Retina (tissue), 1 donor: ENCODE measurements at regions not wholly inside any gene's neighbourhood (a gene's known extent, or its start where the extent isn't known, plus 50 kb on each side); places are given as distances from the start of the nearest gene placed in this dataset.

ENCODE experiments used
- DNase-seq: peaks from one replicate; pipeline ENCODE4 v3.0.0-alpha.2; 2016

GRCh38 chr2:150769421-150769820 lies 282.0 kb upstream of the RND3 start:
- peak; percentile 20 for DNase-seq

GRCh38 chr2:150767991-150768746 lies 280.7 kb upstream of the RND3 start:
- peak; percentile 28 for DNase-seq

GRCh38 chr2:150762571-150762970 lies 275.1 kb upstream of the RND3 start:
- no peak for DNase-seq

DNA sequence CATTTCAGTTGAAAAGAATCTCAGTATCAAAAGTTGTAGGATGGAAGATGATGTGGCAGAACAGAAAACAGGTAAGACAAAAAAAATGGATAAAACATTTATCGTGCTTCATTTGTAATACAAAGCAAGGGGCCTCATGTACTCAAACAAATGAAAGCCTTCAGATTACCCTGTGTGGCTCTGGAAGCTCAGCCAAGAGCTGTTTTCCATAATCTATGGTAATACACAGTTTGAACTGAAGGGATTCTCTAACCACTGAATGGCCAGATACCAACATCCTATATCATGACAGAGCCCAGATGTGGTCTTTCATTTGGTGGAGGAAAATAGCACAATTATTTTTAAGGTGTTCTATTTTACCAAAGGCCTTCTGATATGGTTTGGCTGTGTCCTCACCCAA lies 272.1 kb upstream of the RND3 start:
- DNase-seq, result no peak

DNA sequence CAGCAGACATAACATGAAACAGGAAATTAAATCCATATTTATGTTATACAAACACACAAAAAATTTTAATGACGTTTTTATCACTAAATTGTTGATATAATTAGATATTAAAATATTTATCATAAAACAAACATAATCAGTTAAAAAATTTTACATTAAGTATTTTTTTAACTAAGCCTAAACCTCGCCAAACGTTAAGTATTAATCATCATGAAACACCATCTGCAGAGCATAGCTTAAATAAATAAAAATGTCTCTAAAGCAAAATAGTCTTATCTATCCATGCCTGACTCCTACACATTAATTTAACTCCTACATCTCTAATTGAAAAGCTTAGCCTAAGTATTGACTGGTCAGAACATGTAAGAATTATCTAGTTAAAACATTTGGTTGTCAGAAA lies 271.6 kb upstream of the RND3 start:
- no peak for DNase-seq

GRCh38 chr2:150752229-150752628 lies 264.8 kb upstream of the RND3 start:
- no peak for DNase-seq

GRCh38 chr2:150750720-150751119 lies 263.3 kb upstream of the RND3 start:
- DNase-seq, result no peak

GRCh38 chr2:150742094-150742493 lies 254.6 kb upstream of the RND3 start:
- DNase-seq, result no peak

- DNase-seq, result no peak
Measured at GRCh38 chr2:150735894-150736498, 248.5 kb upstream of the RND3 start.

DNA sequence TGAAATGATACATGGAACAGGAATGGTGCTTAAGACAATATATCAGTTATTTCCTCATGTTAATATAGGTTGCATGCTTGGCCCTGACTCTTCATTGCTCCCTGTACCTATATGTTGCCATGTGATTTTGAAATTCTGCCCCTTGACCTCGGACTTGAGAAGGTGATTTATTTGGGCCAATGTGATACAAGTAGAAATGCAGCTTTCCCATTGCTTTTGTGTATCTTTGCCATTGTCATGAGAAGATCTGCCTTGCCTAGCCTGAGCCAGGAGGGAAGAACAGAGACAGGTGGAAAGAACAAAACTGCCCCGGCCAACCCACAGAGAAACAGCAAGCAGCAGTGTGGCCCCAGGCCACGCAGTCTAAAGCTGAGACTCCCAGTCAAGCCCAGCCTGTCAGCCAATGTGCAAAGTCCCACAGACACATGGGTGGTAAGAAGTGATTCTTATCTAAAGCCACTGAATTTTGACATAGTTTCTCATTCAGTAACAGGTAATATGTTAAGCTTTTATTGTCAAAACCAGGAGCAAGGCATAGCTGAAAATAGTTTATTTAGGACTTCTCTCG lies 245.7 kb upstream of the RND3 start:
- no peak for DNase-seq

DNA sequence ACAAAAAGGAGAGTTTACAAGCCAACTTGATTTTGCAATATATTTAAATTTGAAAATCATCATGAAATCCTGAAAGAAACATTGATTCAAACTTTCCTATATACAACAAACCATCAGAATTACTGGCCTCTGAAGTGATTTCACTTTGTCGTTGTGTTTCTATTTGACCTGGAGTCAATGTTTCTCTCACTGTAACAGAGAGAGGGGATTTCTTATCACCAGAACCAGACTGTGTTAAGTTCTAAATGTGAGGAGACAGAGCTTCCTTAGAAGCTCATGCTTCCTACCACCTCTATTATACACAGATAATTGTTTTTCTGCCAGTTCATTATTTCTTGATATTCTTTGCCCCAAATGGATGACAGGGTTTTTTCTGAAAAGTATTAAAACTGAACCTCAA lies 245.0 kb upstream of the RND3 start:
- no peak for DNase-seq

GRCh38 chr2:150732064-150732463 lies 244.6 kb upstream of the RND3 start:
- no peak for DNase-seq

GRCh38 chr2:150729495-150729955 lies 242.1 kb upstream of the RND3 start:
- no peak for DNase-seq

DNA sequence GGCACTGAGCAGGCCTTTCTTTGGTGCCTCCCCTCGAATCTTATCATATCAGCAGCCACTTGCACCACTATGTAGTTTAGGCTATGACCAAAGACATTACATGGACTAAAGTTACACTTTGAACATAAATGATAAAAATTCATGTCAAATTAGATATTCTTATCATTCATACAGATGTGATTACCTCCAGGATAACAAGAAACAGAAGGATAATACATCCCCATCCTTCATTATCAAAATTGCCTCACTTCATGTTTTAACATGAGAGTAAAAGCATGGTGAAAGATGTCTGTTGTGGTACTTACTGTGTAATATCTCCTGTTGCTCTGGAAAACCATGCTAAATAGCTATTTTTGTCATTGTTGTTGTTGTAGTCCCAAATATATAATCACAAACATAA lies 230.8 kb upstream of the RND3 start:
- DNase-seq, result no peak

DNA sequence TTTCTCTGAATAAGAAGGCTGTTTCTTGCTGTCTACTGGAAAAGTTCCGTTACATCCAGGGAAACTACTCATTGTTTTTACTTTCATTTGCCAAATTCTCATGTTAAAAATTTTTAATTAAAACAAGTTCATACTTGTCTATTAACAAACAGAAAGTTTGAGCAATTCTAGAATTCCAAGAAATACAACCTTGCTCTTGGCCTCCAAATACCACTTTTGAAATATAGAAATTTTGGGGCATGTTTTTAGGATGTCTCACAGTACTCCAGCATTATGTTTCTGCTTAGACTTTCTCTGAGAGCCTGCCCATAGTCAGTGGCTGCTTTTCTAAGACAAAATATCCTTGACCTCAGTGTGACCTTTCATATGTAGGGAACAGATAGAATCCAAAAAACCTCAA lies 228.7 kb upstream of the RND3 start:
- no peak for DNase-seq

DNA sequence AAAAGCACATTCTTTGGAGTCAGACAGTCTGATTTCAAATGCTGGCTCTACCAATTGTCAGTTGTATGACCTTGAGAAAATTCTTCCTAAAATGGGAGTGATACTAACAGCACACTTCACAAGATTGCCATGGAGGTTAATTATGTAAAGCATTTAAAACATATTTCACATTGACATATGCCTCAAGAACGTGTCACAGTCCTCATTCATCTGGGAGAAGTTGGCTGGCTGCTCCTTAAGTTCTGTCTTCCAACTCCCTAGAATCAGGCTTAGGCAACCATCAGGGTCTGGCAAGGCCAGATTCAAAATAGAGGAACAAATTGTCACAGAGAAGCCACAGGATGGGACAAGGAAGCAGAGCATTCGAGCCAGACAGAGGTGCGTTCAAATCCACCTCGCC lies 228.0 kb upstream of the RND3 start:
- DNase-seq, result no peak

DNA sequence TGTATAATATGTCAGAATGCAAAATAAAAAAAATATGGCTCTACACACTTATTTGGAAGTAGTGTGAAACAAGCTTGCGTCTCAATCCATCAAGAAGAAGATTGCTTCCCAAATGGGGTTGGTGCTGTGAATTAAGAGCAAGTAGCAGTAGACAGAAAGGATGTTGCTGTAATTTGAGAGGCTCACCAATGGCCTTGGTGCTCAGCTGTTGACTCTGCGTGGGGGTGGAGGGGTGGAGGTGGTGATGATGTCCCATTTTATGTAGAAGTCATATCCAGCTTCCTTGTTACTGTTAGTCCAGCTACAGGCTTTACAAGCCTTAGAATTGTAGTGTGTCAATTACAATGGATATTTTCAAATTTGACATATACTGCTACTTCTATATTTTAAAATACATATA lies 223.4 kb upstream of the RND3 start:
- DNase-seq, result no peak

GRCh38 chr2:150710041-150710440 lies 222.6 kb upstream of the RND3 start:
- no peak for DNase-seq

DNA sequence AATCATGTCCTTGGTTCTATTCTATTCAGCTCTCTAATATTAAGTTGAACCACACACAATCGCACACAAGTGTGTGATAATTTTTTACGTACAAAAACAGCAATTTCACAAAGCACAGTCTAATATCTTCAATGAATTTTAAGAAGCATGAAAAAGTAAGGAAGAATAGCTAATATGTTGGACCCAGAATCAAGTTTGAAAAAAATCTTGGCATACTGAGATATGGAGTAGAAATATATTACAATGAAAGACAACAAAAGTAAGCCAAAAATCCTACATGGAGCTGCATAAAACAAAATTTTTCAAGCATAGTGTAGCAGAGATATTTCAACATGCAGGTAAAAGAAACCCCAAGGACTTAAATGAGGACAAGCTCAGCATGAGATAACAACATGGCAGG lies 219.1 kb upstream of the RND3 start:
- DNase-seq, result no peak

GRCh38 chr2:150705767-150706166 lies 218.3 kb upstream of the RND3 start:
- DNase-seq, result no peak

- no peak for DNase-seq
Measured at GRCh38 chr2:150705357-150705756, 217.9 kb upstream of the RND3 start.

DNA sequence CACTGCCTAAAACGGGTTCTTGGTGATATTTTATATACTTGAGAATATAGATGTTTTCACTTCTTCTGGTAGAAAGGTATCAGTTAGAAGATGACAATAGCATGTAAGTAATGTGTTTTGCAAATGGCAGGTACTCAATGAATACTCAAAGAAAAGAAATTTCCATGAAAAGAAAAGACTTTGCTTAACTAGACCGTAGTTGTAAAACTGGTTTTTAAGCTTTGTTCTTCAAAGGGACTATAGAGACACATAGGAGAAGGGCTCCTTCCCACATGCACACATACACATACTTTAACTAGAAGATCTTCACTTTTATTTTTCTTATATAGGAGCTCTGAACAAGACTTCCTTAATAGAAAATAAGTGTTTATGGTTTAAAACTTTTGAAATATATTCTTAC lies 215.3 kb upstream of the RND3 start:
- no peak for DNase-seq

DNA sequence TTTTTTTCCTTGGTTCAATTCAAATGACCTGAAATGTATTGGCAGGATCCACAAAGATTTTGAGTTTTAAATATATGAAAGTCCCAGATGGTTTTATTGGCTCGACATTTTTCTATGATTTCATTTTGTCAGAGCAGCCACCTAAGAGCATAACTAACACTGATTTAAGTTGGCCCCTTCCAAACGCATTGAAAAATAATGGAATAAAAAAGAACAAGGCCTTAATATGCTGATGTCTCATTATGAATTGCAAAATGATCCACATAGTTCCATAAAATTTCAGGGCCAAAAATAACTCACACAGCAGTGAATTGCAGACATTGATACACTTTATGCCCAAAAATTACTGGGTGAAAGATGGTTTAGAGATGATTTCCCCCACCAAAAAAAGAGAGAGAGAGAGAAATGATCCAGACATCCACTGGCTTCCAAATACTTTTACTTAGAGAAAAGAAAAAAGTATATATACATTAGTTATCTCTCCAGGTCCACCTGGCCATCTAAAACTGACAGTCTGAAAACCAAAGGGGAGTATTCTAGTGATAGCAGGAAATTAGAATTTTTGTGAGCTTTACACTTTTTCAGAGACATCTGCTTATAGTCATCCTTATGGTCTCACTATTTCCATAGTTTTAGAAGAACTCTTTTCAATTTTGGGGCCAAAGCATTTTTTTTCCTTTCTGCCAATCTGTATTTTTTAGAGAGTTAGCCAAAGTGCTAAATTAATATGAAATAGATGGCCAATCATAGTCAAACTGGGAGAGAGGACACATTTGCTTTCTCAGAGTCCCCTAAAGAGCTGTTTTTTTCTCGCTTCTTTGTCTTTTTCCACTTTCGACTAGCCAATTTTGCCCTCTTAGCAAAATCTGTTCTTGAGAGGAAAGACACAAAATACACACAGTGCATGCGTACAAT lies 213.5 kb upstream of the RND3 start:
- no peak for DNase-seq
